HUDEP-2 (cell line): ENCODE measurements at regions not wholly inside any gene's neighbourhood (a gene's known extent, or its start where the extent isn't known, plus 50 kb on each side); places are given as distances from the start of the nearest gene placed in this dataset.

Experiments used
- DNase-seq, 76 experiments: peaks; one replicate each; lab custom pipeline; 2025; ENCODE audit not compliant: unreplicated experiment in 76 of 76; lab: John Stamatoyannopoulos, UW

DNA sequence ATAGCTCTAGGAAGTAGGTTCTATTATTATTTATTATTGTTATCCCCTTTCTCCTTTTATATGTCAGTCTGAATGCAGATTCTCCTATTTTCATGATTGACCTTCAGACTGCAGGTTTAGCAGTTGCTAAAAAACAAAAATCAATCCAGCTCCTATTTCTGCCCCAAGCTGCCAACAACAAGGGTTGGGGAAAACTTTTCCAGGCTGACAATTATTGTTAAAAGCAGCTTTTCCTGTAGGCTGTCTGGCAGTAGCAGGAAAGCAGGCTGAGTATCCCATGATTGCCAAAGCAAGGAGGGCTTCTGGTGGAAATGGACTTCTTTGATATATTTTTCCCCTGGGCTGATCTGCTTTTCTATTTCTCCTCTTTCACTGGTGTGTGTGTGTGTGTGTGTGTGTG, 78.0 kb upstream of the CTLA4 start:
- no peak for DNase-seq

- no peak for DNase-seq
Observed at GRCh38 chr2:203790134-203790852, 77.3 kb upstream of the CTLA4 start.

DNA sequence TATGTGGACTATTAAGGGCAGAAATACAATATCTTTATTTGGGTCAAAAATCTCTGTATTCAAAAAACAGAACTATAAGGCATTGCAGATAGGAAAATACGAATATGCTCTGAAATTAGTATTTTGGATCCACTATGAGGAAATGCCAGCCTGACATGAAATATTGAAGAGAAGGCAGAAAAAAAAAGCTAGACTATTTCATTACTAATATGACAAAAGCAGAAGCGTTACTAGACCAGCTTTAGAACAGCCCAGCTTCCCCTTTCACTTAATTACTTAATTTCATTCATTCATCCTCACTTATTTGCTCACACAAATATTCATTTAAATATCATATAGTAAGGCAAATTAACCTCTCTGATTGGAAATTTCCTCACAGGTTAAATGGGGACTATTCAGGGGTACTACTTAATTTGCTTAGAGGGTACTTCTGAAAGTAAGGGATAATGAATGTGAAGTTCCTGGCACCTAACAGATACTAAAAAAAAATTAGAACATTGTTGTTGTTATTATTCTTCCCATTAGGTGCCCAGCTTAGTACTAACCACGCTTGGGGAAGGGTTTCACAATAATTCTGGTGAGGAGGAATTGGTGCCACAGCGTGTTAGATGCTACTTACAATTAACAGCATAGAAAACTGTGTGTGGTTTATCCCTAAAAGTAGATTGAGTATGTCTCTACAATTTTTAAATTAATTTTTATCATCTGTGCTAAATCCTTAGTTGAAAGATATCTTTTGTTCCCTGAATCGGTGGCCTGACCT, 71.1 kb upstream of the CTLA4 start:
- DNase-seq, result no peak

- no peak for DNase-seq
Observed at GRCh38 chr2:203797276-203797675, 70.3 kb upstream of the CTLA4 start.

- DNase-seq, result no peak
Observed at GRCh38 chr2:203797712-203798111, 69.9 kb upstream of the CTLA4 start.

DNA sequence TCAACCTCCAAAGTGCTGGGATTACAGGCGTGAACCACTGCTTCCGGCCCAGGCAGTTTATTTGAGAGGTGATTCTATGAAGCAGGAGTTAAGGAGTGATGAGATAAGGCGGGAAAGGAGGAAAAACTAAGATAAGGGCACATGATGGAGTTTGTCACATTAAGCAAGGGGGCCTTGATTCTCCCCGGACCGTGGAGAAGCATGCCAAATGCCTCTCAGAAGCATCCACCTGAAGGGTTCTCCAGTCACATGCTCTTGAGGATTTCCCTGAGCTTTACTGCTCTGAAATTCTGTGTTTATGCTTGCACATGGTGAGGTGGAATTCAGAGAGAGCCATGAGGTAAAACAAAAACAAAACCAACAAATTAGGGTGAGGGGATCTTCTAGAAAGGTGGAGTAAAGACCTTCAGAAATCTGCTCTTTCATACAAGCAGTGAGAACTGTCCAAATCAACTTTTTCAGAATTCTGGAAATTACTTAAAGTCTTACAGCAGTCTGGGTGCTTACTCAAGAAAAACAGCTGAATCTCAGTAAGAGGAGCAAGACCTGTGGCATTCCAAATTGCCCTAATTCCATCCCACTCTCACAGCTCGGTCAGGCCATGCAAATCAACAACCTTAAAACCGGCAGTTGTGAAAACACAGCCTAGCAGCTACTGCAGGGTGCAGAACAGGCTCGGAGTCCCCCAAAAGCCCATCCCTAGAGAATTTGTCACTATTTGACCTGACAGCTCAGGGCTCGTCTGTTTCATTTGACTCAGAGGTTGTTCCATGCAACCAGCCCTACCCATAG, 69.1 kb upstream of the CTLA4 start:
- no peak for DNase-seq

GRCh38 chr2:203799908-203800307, 67.7 kb upstream of the CTLA4 start:
- DNase-seq, result no peak

DNA sequence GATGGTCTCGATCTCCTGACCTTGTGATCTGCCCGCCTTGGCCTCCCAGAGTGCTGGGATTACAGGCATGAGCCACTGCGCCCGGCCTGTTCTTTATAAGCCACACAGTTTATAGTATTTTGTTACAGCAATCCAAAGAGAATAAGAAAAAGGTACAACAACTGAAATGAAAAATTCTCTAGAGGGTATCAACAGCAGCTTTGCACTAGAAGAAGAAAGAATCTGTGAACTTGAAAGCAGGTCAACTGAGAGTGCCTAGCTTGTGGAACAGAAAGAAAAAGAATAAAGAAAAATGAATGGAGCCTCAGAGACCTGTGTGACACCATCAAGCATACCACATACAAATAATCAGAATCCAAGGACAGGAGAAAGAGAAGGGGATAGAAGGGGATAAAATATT, 66.8 kb upstream of the CTLA4 start:
- no peak for DNase-seq

DNA sequence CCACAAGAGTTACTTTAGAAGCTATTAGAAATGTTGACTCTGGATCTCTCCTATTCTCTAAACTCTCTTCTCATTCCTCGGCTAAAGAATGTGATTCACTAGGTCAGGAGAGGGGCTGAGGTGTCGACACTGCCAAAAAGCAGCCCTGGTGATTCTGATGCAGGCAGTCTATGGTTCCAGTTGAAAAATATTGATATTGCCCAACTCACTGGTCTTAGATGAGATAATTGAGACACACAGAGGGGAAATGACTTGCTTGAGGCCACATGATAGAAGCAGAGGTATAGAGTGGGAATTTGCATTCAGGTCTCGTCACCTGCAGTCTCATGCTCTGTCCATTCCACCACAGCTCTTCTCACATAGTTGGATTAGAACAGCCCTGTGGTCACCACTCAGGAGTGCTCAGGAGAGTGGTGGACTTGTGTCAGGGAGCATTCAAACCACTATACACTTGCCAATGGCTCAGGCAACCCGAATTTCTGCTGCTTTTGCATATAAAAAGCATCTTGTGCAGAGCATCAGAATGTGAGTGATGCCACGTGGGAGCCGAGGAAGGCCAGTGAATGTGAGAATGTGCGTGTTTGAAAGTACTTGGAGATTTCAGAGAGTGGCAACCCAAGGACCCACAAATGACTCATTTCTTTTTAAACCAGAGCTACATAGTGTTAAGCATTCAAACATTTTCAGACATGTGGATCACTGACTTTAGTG, 65.1 kb upstream of the CTLA4 start:
- no peak for DNase-seq

DNA sequence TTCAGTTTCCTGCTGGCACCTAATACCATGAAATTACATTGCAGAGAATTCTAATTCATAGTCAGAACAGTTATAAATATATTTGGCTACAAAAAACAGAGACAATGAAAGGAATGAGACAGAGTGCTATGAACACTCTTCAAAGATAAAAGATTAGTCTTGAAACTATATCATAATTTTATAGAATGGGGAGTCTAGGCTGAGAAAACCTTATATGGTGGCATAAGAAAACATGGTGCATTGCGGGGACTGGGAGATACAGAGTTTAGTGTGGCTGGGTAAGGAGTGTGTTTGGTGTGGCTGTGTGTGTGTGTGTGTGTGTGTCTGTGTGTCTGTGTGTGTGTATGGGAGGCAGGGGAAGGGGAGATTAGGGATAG, 64.5 kb upstream of the CTLA4 start:
- DNase-seq, result no peak

DNA sequence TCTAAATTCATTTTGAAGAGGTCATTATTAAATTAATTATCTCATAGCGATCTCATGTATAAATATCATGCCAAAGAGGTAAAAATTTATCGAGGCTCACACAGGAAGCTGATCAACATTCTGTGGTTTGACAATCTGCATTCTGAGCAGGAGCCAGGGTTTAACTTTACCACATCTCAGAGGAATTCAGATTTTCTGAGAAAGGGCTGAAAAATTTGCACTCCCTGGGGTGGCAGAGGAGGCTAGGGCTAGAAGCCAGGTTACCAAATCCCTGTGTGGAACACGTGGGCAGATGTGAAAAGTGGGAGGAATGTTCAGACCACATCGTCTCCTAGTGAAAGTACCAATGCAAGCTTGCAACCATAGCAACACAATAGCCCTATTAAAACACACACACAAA, 63.5 kb upstream of the CTLA4 start:
- DNase-seq, result no peak

GRCh38 chr2:203804764-203805485, 62.6 kb upstream of the CTLA4 start:
- DNase-seq, result peak in 27 of 76 experiments; percentile 5 to 66 (median 27)

DNA sequence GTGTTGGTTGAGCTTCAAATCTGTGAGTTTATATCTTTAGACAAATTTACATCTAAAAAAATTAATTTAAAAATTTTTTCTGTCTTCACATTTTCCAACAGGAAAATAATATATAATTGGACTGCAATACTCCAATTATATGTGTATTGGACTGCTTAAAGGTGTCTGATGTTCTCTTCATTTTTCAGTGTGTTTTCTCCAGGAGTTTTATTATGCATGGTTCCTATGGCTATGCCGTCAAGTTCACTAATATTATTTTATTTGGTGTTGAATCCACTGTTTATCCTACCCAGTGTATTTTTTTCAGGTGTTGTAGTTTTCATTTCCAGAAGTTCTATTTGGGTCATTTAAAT, 62.1 kb upstream of the CTLA4 start:
- no peak for DNase-seq

- no peak for DNase-seq
Observed at GRCh38 chr2:203806761-203807160, 60.8 kb upstream of the CTLA4 start.

GRCh38 chr2:203808046-203808750, 59.4 kb upstream of the CTLA4 start:
- DNase-seq, result no peak

- DNase-seq, result no peak
Observed at GRCh38 chr2:203809084-203809521, 58.5 kb upstream of the CTLA4 start.

DNA sequence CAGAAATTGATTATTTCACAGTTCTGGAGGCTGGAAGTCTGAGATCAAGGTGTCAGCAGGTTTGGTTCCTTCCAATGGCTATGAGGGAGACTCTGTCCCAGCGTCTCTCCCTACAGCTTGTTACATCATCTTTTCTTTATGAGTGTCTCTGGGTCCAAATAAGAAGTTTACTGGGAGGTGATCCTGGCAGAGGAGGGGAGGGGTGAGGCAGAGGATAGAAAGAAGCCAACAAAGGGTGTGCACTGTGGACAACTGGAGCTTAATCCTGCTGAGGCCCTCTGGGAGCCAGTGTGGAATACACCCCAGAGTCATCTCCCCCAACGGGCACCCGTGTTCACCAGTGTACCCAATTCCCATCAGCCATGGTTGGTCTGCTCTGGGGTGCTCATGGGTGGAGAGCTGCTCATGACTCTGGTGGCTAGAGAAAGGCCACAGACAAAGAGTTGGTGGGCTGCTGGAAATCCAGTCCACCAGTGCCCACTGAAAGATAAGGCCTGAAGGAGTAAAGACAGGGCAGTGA, 57.5 kb upstream of the CTLA4 start:
- DNase-seq, result no peak

- DNase-seq, result peak in 4 of 76 experiments; percentile 1 to 13 (median 1)
Observed at GRCh38 chr2:203811491-203812221, 55.9 kb upstream of the CTLA4 start.
